OCI-M2 (cell line): ENCODE measurements at regions not wholly inside any gene's neighbourhood (a gene's known extent, or its start where the extent isn't known, plus 50 kb on each side); places are given as distances from the start of the nearest gene placed in this dataset.

Experiments used
- DNase-seq: peaks from one replicate; lab custom pipeline; 2025; ENCODE audit not compliant: unreplicated experiment; lab: John Stamatoyannopoulos, UW

DNA sequence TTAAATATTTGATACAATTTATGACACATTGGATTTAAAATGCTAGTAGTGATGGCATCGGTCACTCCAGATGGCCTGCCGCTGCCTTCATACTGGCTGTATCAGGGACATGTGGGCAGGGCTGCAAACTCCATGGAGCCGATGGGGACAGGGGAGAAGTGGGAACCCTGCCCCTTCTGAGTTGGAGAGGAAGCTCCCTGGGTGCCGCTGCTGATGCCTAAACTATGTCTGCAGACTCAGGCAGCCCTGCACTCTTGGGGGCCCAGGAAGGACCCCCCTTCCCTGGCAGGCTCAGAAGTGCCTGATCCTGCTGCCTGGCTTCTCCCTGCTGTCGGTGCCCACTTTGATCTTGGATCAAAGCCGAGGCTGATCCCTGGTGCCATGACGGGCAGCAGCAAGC, 1522.1 kb downstream of the OTOL1 start:
- DNase-seq = no peak

GRCh38 chr3:163019260-163019659, 1522.7 kb downstream of the OTOL1 start:
- no peak for DNase-seq

- no peak for DNase-seq
Measured at GRCh38 chr3:163033652-163034051, 1537.0 kb downstream of the OTOL1 start.

DNA sequence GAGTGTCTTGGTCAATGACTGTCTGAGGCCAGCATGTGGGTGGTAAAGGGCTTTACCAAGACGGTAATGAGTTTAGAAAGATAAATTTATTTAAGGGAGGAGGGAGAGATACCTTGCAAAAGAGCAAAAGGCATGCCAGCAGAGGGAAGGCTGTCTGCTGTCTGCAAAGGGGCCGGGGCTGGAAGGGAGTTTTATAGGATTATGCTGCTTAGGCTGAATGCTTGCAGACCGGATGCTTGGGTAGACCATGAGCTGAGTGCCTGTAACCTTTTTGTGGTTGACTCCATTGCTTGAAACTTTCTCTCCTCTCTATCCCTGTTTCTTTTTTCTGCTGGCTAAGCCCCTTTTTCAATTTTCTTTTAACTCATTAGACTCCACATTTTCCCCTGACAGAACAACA, 1543.0 kb downstream of the OTOL1 start:
- no peak for DNase-seq

DNA sequence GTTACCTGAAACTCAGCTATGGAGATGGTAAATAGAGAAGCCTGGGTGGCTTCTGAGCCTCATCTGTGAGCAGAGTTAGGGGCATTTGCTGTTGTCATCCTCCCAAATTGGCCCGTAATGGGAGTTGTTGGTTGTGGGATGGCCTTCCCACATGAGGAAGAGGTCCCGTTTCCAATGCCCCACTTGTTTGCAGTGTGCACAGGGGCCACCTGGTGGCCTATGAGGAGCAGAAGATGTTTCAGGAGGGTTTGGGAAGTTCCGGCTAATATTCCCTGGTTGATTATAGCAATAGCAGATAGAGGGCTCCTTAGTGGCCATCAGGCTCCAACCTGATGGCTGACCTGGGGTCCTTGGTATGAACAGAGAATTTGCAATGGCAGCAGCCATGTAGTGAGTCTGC, 1546.5 kb downstream of the OTOL1 start:
- DNase-seq = no peak

DNA sequence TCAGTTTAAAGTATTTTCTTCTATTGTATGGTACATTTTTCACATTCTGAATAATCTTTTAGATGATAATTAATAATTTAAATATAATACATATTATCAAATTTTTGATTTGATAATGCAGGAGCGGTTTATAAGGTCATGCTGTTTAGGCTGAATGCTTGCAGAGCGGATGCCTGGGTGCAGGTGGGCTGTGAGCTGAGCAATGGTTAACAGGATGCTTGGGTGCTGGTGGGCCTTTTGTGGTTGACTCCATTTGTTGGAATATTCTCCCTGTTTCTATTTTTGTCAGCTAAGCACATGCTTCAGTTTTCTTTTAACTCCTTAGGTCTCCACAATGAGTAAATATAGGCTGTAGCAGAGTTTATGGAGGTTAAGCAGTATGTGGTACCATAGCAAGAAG, 1549.3 kb downstream of the OTOL1 start:
- no peak for DNase-seq

DNA sequence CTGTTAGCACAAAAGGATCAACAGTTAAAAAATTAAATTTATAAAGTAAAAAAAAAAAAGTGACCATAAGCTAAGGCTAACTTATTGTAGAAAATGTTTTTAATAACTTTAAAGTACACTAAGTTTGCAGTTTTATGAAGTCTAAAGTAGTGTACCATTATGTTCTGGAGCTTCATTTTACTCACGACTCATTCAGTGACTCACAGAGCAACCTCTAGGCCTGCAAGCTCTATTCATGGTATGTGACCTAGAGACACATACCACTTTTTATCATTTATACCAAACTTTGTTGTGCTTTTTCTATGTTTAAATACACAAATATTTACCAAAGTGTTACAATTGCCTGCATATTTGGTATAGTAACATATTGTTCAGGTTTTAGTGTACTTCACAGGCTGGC, 1552.3 kb downstream of the OTOL1 start:
- DNase-seq = no peak

- no peak for DNase-seq
Measured at GRCh38 chr3:163056874-163057497, 1560.4 kb downstream of the OTOL1 start.

GRCh38 chr3:163058031-163058854, 1561.6 kb downstream of the OTOL1 start:
- no peak for DNase-seq

GRCh38 chr3:163071713-163072112, 1575.1 kb downstream of the OTOL1 start:
- DNase-seq = no peak
